OCI-LY3 (cell line): ENCODE measurements at regions not wholly inside any gene's neighbourhood (a gene's known extent, or its start where the extent isn't known, plus 50 kb on each side); places are given as distances from the start of the nearest gene placed in this dataset.
"Not testable (repeated sequence)": the region's sequence is repeated elsewhere in the genome, so short reads cannot be mapped to it uniquely, and the experiment has no call there.

Experiments used
- EZH2phosphoT487 ChIP-seq: fragments of 200-600 bp; shearing (Covaris generic); IDR thresholded peaks from 2 replicates; pipeline ENCODE4 v1.6.1; 2018; ENCODE audit warnings: antibody characterized with exemption, mixed run types, low read depth
- TF ChIP-seq, protein P1 (sequence below): fragments of 200-600, 300-600 bp; sonication (generic); IDR thresholded peaks from 2 replicates; pipeline ENCODE4 v1.5.1; 2014; ENCODE audit warnings: antibody characterized with exemption, low read length, low read depth

DNA sequence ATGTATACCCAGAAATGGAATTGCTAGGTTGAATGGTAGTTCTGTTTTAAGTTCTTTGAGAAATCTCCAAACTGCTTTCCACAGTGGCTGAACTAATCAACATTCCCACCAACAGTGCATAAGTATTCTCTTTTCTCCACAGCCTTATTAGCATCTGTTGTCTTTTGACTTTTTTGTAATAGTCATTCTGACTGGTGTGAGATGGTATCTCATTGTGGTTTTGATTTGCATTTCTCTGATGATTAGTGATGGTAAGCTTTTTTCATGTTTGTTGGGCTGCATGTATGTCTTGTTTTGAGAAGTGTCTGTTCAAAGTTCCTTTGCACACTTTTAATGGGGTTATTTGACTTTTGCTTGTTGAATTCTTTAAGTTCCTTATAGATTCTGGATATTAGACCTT is 52.4 kb upstream of the EHHADH start:
- TF ChIP-seq, protein P1, sequence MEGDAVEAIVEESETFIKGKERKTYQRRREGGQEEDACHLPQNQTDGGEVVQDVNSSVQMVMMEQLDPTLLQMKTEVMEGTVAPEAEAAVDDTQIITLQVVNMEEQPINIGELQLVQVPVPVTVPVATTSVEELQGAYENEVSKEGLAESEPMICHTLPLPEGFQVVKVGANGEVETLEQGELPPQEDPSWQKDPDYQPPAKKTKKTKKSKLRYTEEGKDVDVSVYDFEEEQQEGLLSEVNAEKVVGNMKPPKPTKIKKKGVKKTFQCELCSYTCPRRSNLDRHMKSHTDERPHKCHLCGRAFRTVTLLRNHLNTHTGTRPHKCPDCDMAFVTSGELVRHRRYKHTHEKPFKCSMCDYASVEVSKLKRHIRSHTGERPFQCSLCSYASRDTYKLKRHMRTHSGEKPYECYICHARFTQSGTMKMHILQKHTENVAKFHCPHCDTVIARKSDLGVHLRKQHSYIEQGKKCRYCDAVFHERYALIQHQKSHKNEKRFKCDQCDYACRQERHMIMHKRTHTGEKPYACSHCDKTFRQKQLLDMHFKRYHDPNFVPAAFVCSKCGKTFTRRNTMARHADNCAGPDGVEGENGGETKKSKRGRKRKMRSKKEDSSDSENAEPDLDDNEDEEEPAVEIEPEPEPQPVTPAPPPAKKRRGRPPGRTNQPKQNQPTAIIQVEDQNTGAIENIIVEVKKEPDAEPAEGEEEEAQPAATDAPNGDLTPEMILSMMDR, result not testable (repeated sequence)
- TF ChIP-seq EZH2phosphoT487, result not testable (repeated sequence)
